ENCODE measurements at regions not wholly inside any gene's neighbourhood (a gene's known extent, or its start where the extent isn't known, plus 50 kb on each side); places are given as distances from the start of the nearest gene placed in this dataset.

- no peak overlapping the region for H3K4me3 ChIP-seq
- H3K9me3 Mint-ChIP-seq: no peaks in the 10 kb centered on the region
- H2AFZ ChIP-seq (replicated peaks): no peak overlapping the region
- H3K9ac ChIP-seq: no peak overlapping the region
- no peak overlapping the region for H3K27ac Mint-ChIP-seq
- H3K27ac ChIP-seq: no peak overlapping the region
- H3K4me1 Mint-ChIP-seq: peaks cover 9% of the 10 kb centered on the region
- H3K27me3 Mint-ChIP-seq (ENCODE audit: insufficient read depth, low read depth): no peaks in the 10 kb centered on the region
- no peaks in the 10 kb centered on the region for H3K36me3 ChIP-seq
- H3F3A ChIP-seq (ENCODE audit: low read depth): no peaks in the 10 kb centered on the region
- H3K9me3 ChIP-seq (ENCODE audit: low read depth): no peaks in the 10 kb centered on the region
- H4K20me1 ChIP-seq (ENCODE audit: low read depth): no peaks in the 10 kb centered on the region
- H3K4me3 Mint-ChIP-seq: no peak overlapping the region
- no peak for DNase-seq (ENCODE audit: low spot score)
- H3K27me3 ChIP-seq: no peaks in the 10 kb centered on the region
- no peaks in the 10 kb centered on the region for H3K36me3 Mint-ChIP-seq
- no peak for TF ChIP-seq EZH2phosphoT487 (IDR thresholded peaks at IDR 0.05)
- TF ChIP-seq EZH2 (IDR thresholded peaks at IDR 0.05): no peak
- no peak for TF ChIP-seq CTCF (IDR thresholded peaks at IDR 0.05)
- peaks cover 29% of the 10 kb centered on the region for H3K4me1 ChIP-seq
- H3K79me2 ChIP-seq (ENCODE audit: low read depth): no peaks in the 10 kb centered on the region
- no peak overlapping the region for H3K4me2 ChIP-seq
Observed at GRCh38 chr12:5257763-5258495, 174.0 kb upstream of the NTF3 start.

- H3K27ac Mint-ChIP-seq: no peak overlapping the region
- no peak for DNase-seq (ENCODE audit: low spot score)
- no peaks in the 10 kb centered on the region for H3K27me3 Mint-ChIP-seq (ENCODE audit: insufficient read depth, low read depth)
- no peak overlapping the region for H3K4me3 Mint-ChIP-seq
- no peaks in the 10 kb centered on the region for H3K9me3 Mint-ChIP-seq
- H3K4me1 Mint-ChIP-seq: peaks cover 9% of the 10 kb centered on the region
- no peak for TF ChIP-seq EZH2 (IDR thresholded peaks at IDR 0.05)
- TF ChIP-seq EZH2phosphoT487 (IDR thresholded peaks at IDR 0.05): no peak
- no peak for TF ChIP-seq CTCF (IDR thresholded peaks at IDR 0.05)
- H3F3A ChIP-seq (ENCODE audit: low read depth): no peaks in the 10 kb centered on the region
- no peaks in the 10 kb centered on the region for H4K20me1 ChIP-seq (ENCODE audit: low read depth)
- H3K4me1 ChIP-seq: peaks cover 29% of the 10 kb centered on the region
- no peaks in the 10 kb centered on the region for H3K79me2 ChIP-seq (ENCODE audit: low read depth)
- no peaks in the 10 kb centered on the region for H3K27me3 ChIP-seq
- no peak overlapping the region for H2AFZ ChIP-seq (replicated peaks)
- no peaks in the 10 kb centered on the region for H3K36me3 Mint-ChIP-seq
- no peak overlapping the region for H3K27ac ChIP-seq
- H3K4me3 ChIP-seq: no peak overlapping the region
- H3K9ac ChIP-seq: no peak overlapping the region
- H3K36me3 ChIP-seq: no peaks in the 10 kb centered on the region
- H3K9me3 ChIP-seq (ENCODE audit: low read depth): no peaks in the 10 kb centered on the region
- peak overlapping the region; percentile 6 for H3K4me2 ChIP-seq
Observed at GRCh38 chr12:5258498-5258897, 173.4 kb upstream of the NTF3 start.

GRCh38 chr12:5258926-5259325, 173.0 kb upstream of the NTF3 start:
- Histone ChIP-seq H3K27ac (no peak overlapping the region), H3K4me3 (no peak overlapping the region), H4K20me1 (ENCODE audit: low read depth) (no peaks in the 10 kb centered on the region), H3K27me3 (no peaks in the 10 kb centered on the region), H3K36me3 (no peaks in the 10 kb centered on the region), H3K9ac (no peak overlapping the region), H3K79me2 (ENCODE audit: low read depth) (no peaks in the 10 kb centered on the region), H2AFZ (replicated peaks) (no peak overlapping the region), H3K4me2 (peak overlapping the region; percentile 6), H3F3A (ENCODE audit: low read depth) (no peaks in the 10 kb centered on the region), H3K9me3 (ENCODE audit: low read depth) (no peaks in the 10 kb centered on the region), H3K4me1 (peaks cover 29% of the 10 kb centered on the region)
- no peaks in the 10 kb centered on the region for H3K9me3 Mint-ChIP-seq
- no peaks in the 10 kb centered on the region for H3K36me3 Mint-ChIP-seq
- no peaks in the 10 kb centered on the region for H3K27me3 Mint-ChIP-seq (ENCODE audit: insufficient read depth, low read depth)
- TF ChIP-seq CTCF (IDR thresholded peaks at IDR 0.05) (no peak), EZH2 (IDR thresholded peaks at IDR 0.05) (no peak), EZH2phosphoT487 (IDR thresholded peaks at IDR 0.05) (no peak)
- H3K4me3 Mint-ChIP-seq: no peak overlapping the region
- no peak overlapping the region for H3K27ac Mint-ChIP-seq
- DNase-seq (ENCODE audit: low spot score): no peak
- peaks cover 9% of the 10 kb centered on the region for H3K4me1 Mint-ChIP-seq
